22Rv1 (cell line): ENCODE measurements at regions not wholly inside any gene's neighbourhood (a gene's known extent, or its start where the extent isn't known, plus 50 kb on each side); places are given as distances from the start of the nearest gene placed in this dataset.

Experiments
- CTCF ChIP-seq: fragments of 450-650 bp; IDR thresholded peaks from 2 replicates; pipeline ENCODE4 v1.5.1; 2017; ENCODE audit warnings: mild to moderate bottlenecking
- ZFX ChIP-seq: fragments of 450-650 bp; IDR thresholded peaks from 2 replicates; pipeline ENCODE4 v1.6.1; 2017; ENCODE audit warnings: antibody characterized with exemption, borderline replicate concordance

- TF ChIP-seq CTCF (no peak), ZFX (no peak)
These were observed 383.7 kb downstream of the DMAC1 start for GRCh38 chr9:7415836-7416235.
